CD14-positive monocyte (primary cell): ENCODE measurements at regions not wholly inside any gene's neighbourhood (a gene's known extent, or its start where the extent isn't known, plus 50 kb on each side); places are given as distances from the start of the nearest gene placed in this dataset.

Experiments used
- DNase-seq, 3 donors: peaks; one replicate each; pipeline ENCODE4 v3.0.0-alpha.2; 2011 to 2022
- H2AFZ ChIP-seq: 2 replicates; pipeline ENCODE4 v1.6.0; 2012; ENCODE audit warnings: mild to moderate bottlenecking, low read depth, low read length, inconsistent platforms; ENCODE audit not compliant: insufficient read depth, poor library complexity, severe bottlenecking
- H3K27ac ChIP-seq, 2 donors: 1 replicate in 1 of 2; 2 replicates in 1 of 2; pipeline ENCODE4 v1.5.1; 2012 to 2013; ENCODE audit warnings: low read length in 2 of 2, control low read depth in 1 of 2, inconsistent platforms in 1 of 2, low read depth in 1 of 2, mild to moderate bottlenecking in 1 of 2
- H3K27me3 ChIP-seq, 2 donors: one replicate each; pipeline versions ENCODE4 v1.6.0 to v1.6.1; 2011 to 2013; ENCODE audit warnings: low read length in 2 of 2; ENCODE audit not compliant: control insufficient read depth in 2 of 2, insufficient read depth in 2 of 2
- H3K36me3 ChIP-seq, 2 donors: replicated peaks in 1 of 2; 1 replicate in 1 of 2; 2 replicates in 1 of 2; pipeline versions ENCODE4 v1.5.1 to v1.6.1; 2012 to 2013; ENCODE audit warnings: low read length in 2 of 2, control low read depth in 1 of 2, inconsistent platforms in 1 of 2, mild to moderate bottlenecking in 1 of 2; ENCODE audit not compliant: insufficient read depth in 2 of 2, control insufficient read depth in 1 of 2
- H3K4me1 ChIP-seq, 2 donors: 1 replicate in 1 of 2; 2 replicates in 1 of 2; pipeline versions ENCODE4 v1.5.1 to v1.6.1; 2012 to 2013; ENCODE audit warnings: low read length in 2 of 2, control low read depth in 1 of 2, inconsistent platforms in 1 of 2, mild to moderate bottlenecking in 1 of 2, moderate library complexity in 1 of 2; ENCODE audit not compliant: insufficient read depth in 2 of 2, control insufficient read depth in 1 of 2
- H3K4me2 ChIP-seq: replicated peaks from 2 replicates; pipeline ENCODE3; 2012; ENCODE audit warnings: low read length, moderate library complexity, mild to moderate bottlenecking; ENCODE audit not compliant: poor library complexity, severe bottlenecking; ENCODE audit errors: extremely low read depth
- H3K4me3 ChIP-seq, 3 experiments: fragments of 200-600 bp in 1 of 3; sonication (generic) in 1 of 3; replicated peaks in 1 of 3; 1 replicate in 2 of 3; 2 replicates in 1 of 3; pipeline ENCODE4 v1.5.1; 2011 to 2013; ENCODE audit warnings: low read length in 3 of 3, mild to moderate bottlenecking in 3 of 3, control low read depth in 2 of 3, low read depth in 2 of 3, inconsistent platforms in 1 of 3, moderate library complexity in 1 of 3
- H3K79me2 ChIP-seq: 2 replicates; pipeline ENCODE4 v1.6.0; 2012; ENCODE audit warnings: mild to moderate bottlenecking, control low read depth, inconsistent platforms, low read length, moderate library complexity; ENCODE audit not compliant: insufficient read depth
- H3K9ac ChIP-seq: 2 replicates; pipeline ENCODE4 v1.6.0; 2017; ENCODE audit warnings: low read length, mild to moderate bottlenecking; ENCODE audit not compliant: insufficient read depth, poor library complexity, severe bottlenecking
- H3K9me3 ChIP-seq, 2 donors: replicated peaks in 1 of 2; 1 replicate in 1 of 2; 2 replicates in 1 of 2; pipeline versions ENCODE4 v1.5.1 to v1.6.1; 2012 to 2013; ENCODE audit warnings: low read length in 2 of 2, control low read depth in 1 of 2; ENCODE audit not compliant: control insufficient read depth in 1 of 2, insufficient read depth in 1 of 2
- H4K20me1 ChIP-seq: 2 replicates; pipeline ENCODE4 v1.6.0; 2012; ENCODE audit warnings: mild to moderate bottlenecking, low read length, control low read depth, moderate library complexity; ENCODE audit not compliant: insufficient read depth
- H3K27ac Mint-ChIP-seq, 7 donors: one replicate each; pipeline ENCODE4 v1.8.0; 2020; ENCODE audit warnings: mild to moderate bottlenecking in 7 of 7, mixed read lengths in 7 of 7, moderate library complexity in 6 of 7, inconsistent platforms in 2 of 7
- H3K27me3 Mint-ChIP-seq, 3 donors: one replicate each; pipeline ENCODE4 v1.8.0; 2021 to 2022; ENCODE audit warnings: low read depth in 3 of 3, mild to moderate bottlenecking in 3 of 3, mixed read lengths in 3 of 3, moderate library complexity in 3 of 3, inconsistent platforms in 1 of 3
- H3K36me3 Mint-ChIP-seq, 2 donors: one replicate each; pipeline ENCODE4 v1.8.0; 2020; ENCODE audit warnings: mixed read lengths in 2 of 2, inconsistent platforms in 1 of 2, mild to moderate bottlenecking in 1 of 2
- H3K4me1 Mint-ChIP-seq: one replicate; pipeline ENCODE4 v1.8.0; 2020; ENCODE audit warnings: mild to moderate bottlenecking, mixed read lengths
- H3K4me3 Mint-ChIP-seq, 2 donors: one replicate each; pipeline ENCODE4 v1.8.0; 2020; ENCODE audit warnings: mild to moderate bottlenecking in 2 of 2, mixed read lengths in 2 of 2, moderate library complexity in 1 of 2
- H3K9me3 Mint-ChIP-seq, 7 donors: one replicate each; pipeline ENCODE4 v1.8.0; 2020 to 2022; ENCODE audit warnings: mixed read lengths in 7 of 7, mild to moderate bottlenecking in 6 of 7, moderate library complexity in 6 of 7, inconsistent platforms in 2 of 7
- CTCF ChIP-seq: fragments of 200-600 bp; IDR thresholded peaks from one replicate; pipeline ENCODE4 v1.8.0; 2022; ENCODE audit warnings: antibody characterized with exemption, mild to moderate bottlenecking
- WGBS: methylation state at CpG from one replicate; pipeline ENCODE4 v1.1.5; 2013; ENCODE audit warnings: missing lambda C conversion rate; ENCODE audit not compliant: insufficient coverage; 5-methylcytosine and 5-hydroxymethylcytosine counted together
- intact Hi-C, 2 donors: fragments of 100-400 bp; cut with micrococcal nuclease; formaldehyde crosslinking; loops; one replicate each; pipeline versions ENCODE4 v1.15.0 to v1.15.1; 2023

- Histone ChIP-seq H4K20me1 (no peaks in the 10 kb centered on the region), H3K4me1 (peaks cover 3 to 7% of the 10 kb centered on the region in 2 donors), H3K9ac (no peak overlapping the region), H3K36me3 (no peaks in the 10 kb centered on the region), H3K4me2 (no peak overlapping the region), H3K9me3 (no peaks in the 10 kb centered on the region), H3K79me2 (no peaks in the 10 kb centered on the region), H3K4me3 (no peak overlapping the region), H3K27ac (no peak overlapping the region), H3K27me3 (no peaks in the 10 kb centered on the region), H2AFZ (no peak overlapping the region)
- 100% methylated on average over 1 of the region's 4 CpGs for WGBS
- H3K36me3 Mint-ChIP-seq: no peaks in the 10 kb centered on the region
- peaks cover 0 to 2% (median 0%) of the 10 kb centered on the region in 3 donors for H3K27me3 Mint-ChIP-seq
- H3K27ac Mint-ChIP-seq: no peak overlapping the region
- TF ChIP-seq CTCF: no peak
- peaks cover 0 to 2% (median 0%) of the 10 kb centered on the region in 7 donors for H3K9me3 Mint-ChIP-seq
- no peak for DNase-seq
- H3K4me1 Mint-ChIP-seq: peaks cover 12% of the 10 kb centered on the region
- H3K4me3 Mint-ChIP-seq: no peak overlapping the region
- intact Hi-C loops: loop anchor here in 1 of 2 donors (5.0 kb wide), 1 partner anchor 51 kb away; no protein-coding TSS in a partner anchor
Measured at GRCh38 chr11:122271745-122272144, 155.7 kb upstream of the BLID start.

- H3K36me3 Mint-ChIP-seq: no peaks in the 10 kb centered on the region
Measured at GRCh38 chr11:122271137-122271536, 155.1 kb upstream of the BLID start.

More at GRCh38 chr11:122271137-122271536, 155.1 kb upstream of the BLID start:
- Histone ChIP-seq H3K27me3 (no peaks in the 10 kb centered on the region), H4K20me1 (no peaks in the 10 kb centered on the region), H3K27ac (no peak overlapping the region), H3K4me3 (no peak overlapping the region), H3K9ac (no peak overlapping the region), H3K4me1 (peaks cover 3 to 7% of the 10 kb centered on the region in 2 donors), H2AFZ (no peak overlapping the region), H3K36me3 (no peaks in the 10 kb centered on the region), H3K79me2 (no peaks in the 10 kb centered on the region), H3K4me2 (no peak overlapping the region), H3K9me3 (no peaks in the 10 kb centered on the region)
- intact Hi-C loops: loop anchor here in 1 of 2 donors (5.0 kb wide), 1 partner anchor 51 kb away; no protein-coding TSS in a partner anchor
- DNase-seq: no peak
- Mint-ChIP-seq H3K27ac (no peak overlapping the region), H3K27me3 (peaks cover 0 to 2% (median 0%) of the 10 kb centered on the region in 3 donors), H3K4me1 (peaks cover 17% of the 10 kb centered on the region), H3K4me3 (no peak overlapping the region), H3K9me3 (peaks cover 0 to 2% (median 0%) of the 10 kb centered on the region in 7 donors)
- no peak for TF ChIP-seq CTCF
- WGBS: 88% methylated on average over 1 of the region's 5 CpGs
